ENCODE measurements at regions not wholly inside any gene's neighbourhood (a gene's known extent, or its start where the extent isn't known, plus 50 kb on each side); places are given as distances from the start of the nearest gene placed in this dataset.

- no peaks in the 10 kb centered on the region for H3K4me1 ChIP-seq (ENCODE audit: control insufficient read depth, insufficient read depth, low read length)
- H3K4me3 ChIP-seq (ENCODE audit: low read depth, low read length): no peak overlapping the region
- H3K9me3 ChIP-seq (ENCODE audit: control insufficient read depth, insufficient read depth, low read depth, low read length): no peaks in the 10 kb centered on the region
- H3K27ac ChIP-seq (ENCODE audit: extremely low read depth, low read depth, low read length): no peak overlapping the region
- no peaks in the 10 kb centered on the region for H3K36me3 ChIP-seq (ENCODE audit: control insufficient read depth in 2 of 2, insufficient read depth in 1 of 2, low read length in 2 of 2)
- POLR2A ChIA-PET: no interaction called here
- CTCF ChIA-PET: no interaction called here
- TF ChIP-seq, protein P1, sequence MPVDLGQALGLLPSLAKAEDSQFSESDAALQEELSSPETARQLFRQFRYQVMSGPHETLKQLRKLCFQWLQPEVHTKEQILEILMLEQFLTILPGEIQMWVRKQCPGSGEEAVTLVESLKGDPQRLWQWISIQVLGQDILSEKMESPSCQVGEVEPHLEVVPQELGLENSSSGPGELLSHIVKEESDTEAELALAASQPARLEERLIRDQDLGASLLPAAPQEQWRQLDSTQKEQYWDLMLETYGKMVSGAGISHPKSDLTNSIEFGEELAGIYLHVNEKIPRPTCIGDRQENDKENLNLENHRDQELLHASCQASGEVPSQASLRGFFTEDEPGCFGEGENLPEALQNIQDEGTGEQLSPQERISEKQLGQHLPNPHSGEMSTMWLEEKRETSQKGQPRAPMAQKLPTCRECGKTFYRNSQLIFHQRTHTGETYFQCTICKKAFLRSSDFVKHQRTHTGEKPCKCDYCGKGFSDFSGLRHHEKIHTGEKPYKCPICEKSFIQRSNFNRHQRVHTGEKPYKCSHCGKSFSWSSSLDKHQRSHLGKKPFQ (tag by site-specific recombination; IDR thresholded peaks at IDR 0.05): no peak
- TF ChIP-seq ZSCAN4 (tag by site-specific recombination; IDR thresholded peaks at IDR 0.05): no peak
- no peak for TF ChIP-seq SCRT1 (tag by site-specific recombination; IDR thresholded peaks at IDR 0.05; ENCODE audit: borderline replicate concordance)
- no peak for TF ChIP-seq ZNF274 (IDR thresholded peaks at IDR 0.05; ENCODE audit: low read length)
- no peak for TF ChIP-seq ZNF274 (tag by site-specific recombination; IDR thresholded peaks at IDR 0.05; ENCODE audit: borderline replicate concordance)
- TF ChIP-seq ZNF311 (tag by site-specific recombination; IDR thresholded peaks at IDR 0.05; ENCODE audit: borderline replicate concordance): no peak
- TF ChIP-seq ZNF114 (tag by site-specific recombination; IDR thresholded peaks at IDR 0.05): no peak
- TF ChIP-seq ZNF585B (tag by site-specific recombination; IDR thresholded peaks at IDR 0.05): no peak
- no peak for TF ChIP-seq PRDM10 (tag by site-specific recombination; IDR thresholded peaks at IDR 0.05)
- no peak for TF ChIP-seq ZNF292 (tag by site-specific recombination; IDR thresholded peaks at IDR 0.05; ENCODE audit: borderline replicate concordance, low read depth)
- TF ChIP-seq, protein P2, sequence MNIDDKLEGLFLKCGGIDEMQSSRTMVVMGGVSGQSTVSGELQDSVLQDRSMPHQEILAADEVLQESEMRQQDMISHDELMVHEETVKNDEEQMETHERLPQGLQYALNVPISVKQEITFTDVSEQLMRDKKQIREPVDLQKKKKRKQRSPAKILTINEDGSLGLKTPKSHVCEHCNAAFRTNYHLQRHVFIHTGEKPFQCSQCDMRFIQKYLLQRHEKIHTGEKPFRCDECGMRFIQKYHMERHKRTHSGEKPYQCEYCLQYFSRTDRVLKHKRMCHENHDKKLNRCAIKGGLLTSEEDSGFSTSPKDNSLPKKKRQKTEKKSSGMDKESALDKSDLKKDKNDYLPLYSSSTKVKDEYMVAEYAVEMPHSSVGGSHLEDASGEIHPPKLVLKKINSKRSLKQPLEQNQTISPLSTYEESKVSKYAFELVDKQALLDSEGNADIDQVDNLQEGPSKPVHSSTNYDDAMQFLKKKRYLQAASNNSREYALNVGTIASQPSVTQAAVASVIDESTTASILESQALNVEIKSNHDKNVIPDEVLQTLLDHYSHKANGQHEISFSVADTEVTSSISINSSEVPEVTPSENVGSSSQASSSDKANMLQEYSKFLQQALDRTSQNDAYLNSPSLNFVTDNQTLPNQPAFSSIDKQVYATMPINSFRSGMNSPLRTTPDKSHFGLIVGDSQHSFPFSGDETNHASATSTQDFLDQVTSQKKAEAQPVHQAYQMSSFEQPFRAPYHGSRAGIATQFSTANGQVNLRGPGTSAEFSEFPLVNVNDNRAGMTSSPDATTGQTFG (tag by site-specific recombination; IDR thresholded peaks at IDR 0.05; ENCODE audit: borderline replicate concordance): no peak
- no peak for TF ChIP-seq ZNF670 (tag by site-specific recombination; IDR thresholded peaks at IDR 0.05; ENCODE audit: low read depth)
- no peak for TF ChIP-seq ZNF792 (tag by site-specific recombination; IDR thresholded peaks at IDR 0.05)
Measured at GRCh38 chr11:134876226-134876625, 464.2 kb upstream of the B3GAT1 start.

GRCh38 chr11:134866981-134867675, 455.1 kb upstream of the B3GAT1 start:
- ChIA-PET CTCF (interaction anchor here (0.6 to 2.3 kb wide), 8 partner anchors 8 to 475 kb away, joined by 3 to 18 read pairs (median 3); no protein-coding TSS in a partner anchor), POLR2A (no interaction called here)
- Histone ChIP-seq H3K4me3 (ENCODE audit: low read depth, low read length) (no peak overlapping the region), H3K27ac (ENCODE audit: extremely low read depth, low read depth, low read length) (no peak overlapping the region), H3K36me3 (ENCODE audit: control insufficient read depth in 2 of 2, insufficient read depth in 1 of 2, low read length in 2 of 2) (no peaks in the 10 kb centered on the region), H3K9me3 (ENCODE audit: control insufficient read depth, insufficient read depth, low read depth, low read length) (no peaks in the 10 kb centered on the region), H3K4me1 (ENCODE audit: control insufficient read depth, insufficient read depth, low read length) (no peaks in the 10 kb centered on the region)
- TF ChIP-seq ZNF580 (tag by site-specific recombination; IDR thresholded peaks at IDR 0.05) (no peak), FEZF1 (tag by site-specific recombination; IDR thresholded peaks at IDR 0.05) (no peak)
- TF ChIP-seq, protein P3, sequence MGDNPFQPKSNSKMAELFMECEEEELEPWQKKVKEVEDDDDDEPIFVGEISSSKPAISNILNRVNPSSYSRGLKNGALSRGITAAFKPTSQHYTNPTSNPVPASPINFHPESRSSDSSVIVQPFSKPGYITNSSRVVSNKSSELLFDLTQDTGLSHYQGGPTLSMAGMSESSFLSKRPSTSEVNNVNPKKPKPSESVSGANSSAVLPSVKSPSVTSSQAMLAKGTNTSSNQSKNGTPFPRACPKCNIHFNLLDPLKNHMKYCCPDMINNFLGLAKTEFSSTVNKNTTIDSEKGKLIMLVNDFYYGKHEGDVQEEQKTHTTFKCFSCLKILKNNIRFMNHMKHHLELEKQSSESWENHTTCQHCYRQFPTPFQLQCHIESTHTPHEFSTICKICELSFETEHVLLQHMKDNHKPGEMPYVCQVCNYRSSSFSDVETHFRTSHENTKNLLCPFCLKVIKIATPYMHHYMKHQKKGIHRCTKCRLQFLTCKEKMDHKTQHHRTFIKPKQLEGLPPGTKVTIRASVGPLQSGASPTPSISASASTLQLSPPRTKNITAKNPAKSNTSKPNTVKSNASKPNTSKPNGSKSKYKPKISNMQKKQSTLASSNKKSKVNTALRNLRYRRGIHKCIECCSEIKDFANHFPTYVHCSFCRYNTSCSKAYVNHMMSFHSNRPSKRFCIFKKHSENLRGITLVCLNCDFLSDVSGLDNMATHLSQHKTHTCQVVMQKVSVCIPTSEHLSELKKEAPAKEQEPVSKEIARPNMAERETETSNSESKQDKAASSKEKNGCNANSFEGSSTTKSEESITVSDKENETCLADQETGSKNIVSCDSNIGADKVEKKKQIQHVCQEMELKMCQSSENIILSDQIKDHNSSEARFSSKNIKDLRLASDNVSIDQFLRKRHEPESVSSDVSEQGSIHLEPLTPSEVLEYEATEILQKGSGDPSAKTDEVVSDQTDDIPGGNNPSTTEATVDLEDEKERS (tag by site-specific recombination; IDR thresholded peaks at IDR 0.05): no peak

Measured in HEK293 (cell line).